RWPE2 (cell line): ENCODE measurements at regions not wholly inside any gene's neighbourhood (a gene's known extent, or its start where the extent isn't known, plus 50 kb on each side); places are given as distances from the start of the nearest gene placed in this dataset.

Source experiments
- ATAC-seq: fragments of 200-7000 bp; cut with Tn5 transposase; 3 replicates; pipeline ENCODE4 v1.9.1; 2021; ENCODE audit warnings: low read depth
- DNase-seq: peaks from one replicate; pipeline ENCODE4 v3.0.0-alpha.2; 2020; ENCODE audit warnings: low spot score
- H3K27ac ChIP-seq: fragments of 450-650 bp; 2 replicates; pipeline ENCODE4 v1.5.1; 2017; ENCODE audit warnings: mild to moderate bottlenecking; ENCODE audit not compliant: poor library complexity, severe bottlenecking
- H3K27me3 ChIP-seq: fragments of 250-450 bp; sonication (Bioruptor Pico); 2 replicates; pipeline ENCODE4 v1.5.1; 2021; ENCODE audit warnings: mild to moderate bottlenecking, moderate library complexity; ENCODE audit not compliant: insufficient read depth, poor library complexity, severe bottlenecking
- H3K36me3 ChIP-seq: fragments of 250-450 bp; sonication (Bioruptor Pico); 2 replicates; pipeline ENCODE4 v1.5.1; 2020; ENCODE audit warnings: low read depth, mild to moderate bottlenecking, moderate library complexity
- H3K4me1 ChIP-seq: fragments of 250-450 bp; sonication (Bioruptor Pico); 2 replicates; pipeline ENCODE4 v1.5.1; 2021; ENCODE audit warnings: mild to moderate bottlenecking, moderate library complexity; ENCODE audit not compliant: insufficient read depth, poor library complexity, severe bottlenecking
- H3K4me3 ChIP-seq: fragments of 250-450 bp; sonication (Bioruptor Pico); 2 replicates; pipeline ENCODE4 v1.5.1; 2021; ENCODE audit warnings: mild to moderate bottlenecking, moderate library complexity; ENCODE audit not compliant: severe bottlenecking
- H3K9me3 ChIP-seq: fragments of 250-450 bp; sonication (Bioruptor Pico); 2 replicates; pipeline ENCODE4 v1.5.1; 2021; ENCODE audit warnings: mild to moderate bottlenecking, moderate library complexity; ENCODE audit not compliant: severe bottlenecking
- CTCF ChIP-seq: fragments of 450-650 bp; IDR thresholded peaks from one replicate; pipeline ENCODE4 v1.5.1; 2017; ENCODE audit warnings: mild to moderate bottlenecking, moderate library complexity; ENCODE audit not compliant: poor library complexity, severe bottlenecking

GRCh38 chr6:43984442-43985321 is 142.6 kb downstream of the MRPL14 start:
- DNase-seq: peak; percentile 29
- no peaks in the 10 kb centered on the region for H3K9me3 ChIP-seq
- no peak for TF ChIP-seq CTCF
- no peak overlapping the region for H3K4me3 ChIP-seq
- no peaks in the 10 kb centered on the region for H3K36me3 ChIP-seq
- H3K27ac ChIP-seq: no peak overlapping the region
- no peaks in the 10 kb centered on the region for H3K4me1 ChIP-seq
- no peak for ATAC-seq
- H3K27me3 ChIP-seq: no peaks in the 10 kb centered on the region

GRCh38 chr6:43983632-43984031 is 143.6 kb downstream of the MRPL14 start:
- Histone ChIP-seq H3K27me3 (no peaks in the 10 kb centered on the region), H3K9me3 (no peaks in the 10 kb centered on the region), H3K4me3 (no peak overlapping the region), H3K27ac (no peak overlapping the region), H3K36me3 (no peaks in the 10 kb centered on the region), H3K4me1 (peaks cover 4% of the 10 kb centered on the region)
- no peak for ATAC-seq
- no peak for TF ChIP-seq CTCF
- no peak for DNase-seq

- peak; percentile 20 for DNase-seq
- Histone ChIP-seq H3K36me3 (no peaks in the 10 kb centered on the region), H3K9me3 (no peaks in the 10 kb centered on the region), H3K4me1 (peaks cover 9% of the 10 kb centered on the region), H3K27ac (no peak overlapping the region), H3K27me3 (no peaks in the 10 kb centered on the region), H3K4me3 (no peak overlapping the region)
- ATAC-seq: no peak
- TF ChIP-seq CTCF: no peak
These were observed 144.1 kb downstream of the MRPL14 start for GRCh38 chr6:43983191-43983590.

- H3K4me1 ChIP-seq: peaks cover 16% of the 10 kb centered on the region
- no peak overlapping the region for H3K27ac ChIP-seq
- ATAC-seq: no peak
- no peaks in the 10 kb centered on the region for H3K9me3 ChIP-seq
- H3K36me3 ChIP-seq: no peaks in the 10 kb centered on the region
- no peak for TF ChIP-seq CTCF
- no peaks in the 10 kb centered on the region for H3K27me3 ChIP-seq
- DNase-seq: peak; percentile 11
- H3K4me3 ChIP-seq: no peak overlapping the region
These were observed 145.1 kb downstream of the MRPL14 start for GRCh38 chr6:43982084-43982625.
